ENCODE measurements at regions not wholly inside any gene's neighbourhood (a gene's known extent, or its start where the extent isn't known, plus 50 kb on each side); places are given as distances from the start of the nearest gene placed in this dataset.

- H3K4me3 ChIP-seq (ENCODE audit: low read length) = no peak overlapping the region
- H3K27me3 ChIP-seq (ENCODE audit: control insufficient read depth, insufficient read depth, low read length) = no peaks in the 10 kb centered on the region
- no peaks in the 10 kb centered on the region for H3K36me3 ChIP-seq (ENCODE audit: insufficient read depth, low read length)
- H3K4me1 ChIP-seq (ENCODE audit: control insufficient read depth, insufficient read depth, low read length) = peaks cover 10% of the 10 kb centered on the region
- H3K9me3 ChIP-seq (replicated peaks; ENCODE audit: low read length) = no peaks in the 10 kb centered on the region
- H3K9ac ChIP-seq (ENCODE audit: low read depth, low read length) = no peak overlapping the region
- no peak overlapping the region for H3K4me2 ChIP-seq (ENCODE audit: low read length)
Measured at GRCh38 chr9:81372628-81373191, 316.6 kb downstream of the TLE1 start.

- H3K4me2 ChIP-seq (ENCODE audit: low read length) = no peak overlapping the region
- H3K36me3 ChIP-seq (ENCODE audit: insufficient read depth, low read length) = no peaks in the 10 kb centered on the region
- no peak overlapping the region for H3K4me3 ChIP-seq (ENCODE audit: low read length)
- no peaks in the 10 kb centered on the region for H3K27me3 ChIP-seq (ENCODE audit: control insufficient read depth, insufficient read depth, low read length)
- H3K9me3 ChIP-seq (replicated peaks; ENCODE audit: low read length) = no peaks in the 10 kb centered on the region
- peaks cover 10% of the 10 kb centered on the region for H3K4me1 ChIP-seq (ENCODE audit: control insufficient read depth, insufficient read depth, low read length)
- no peak overlapping the region for H3K9ac ChIP-seq (ENCODE audit: low read depth, low read length)
Measured at GRCh38 chr9:81371824-81372223, 317.5 kb downstream of the TLE1 start.

GRCh38 chr9:81370650-81371049 is 318.7 kb downstream of the TLE1 start:
- peaks cover 10% of the 10 kb centered on the region for H3K4me1 ChIP-seq (ENCODE audit: control insufficient read depth, insufficient read depth, low read length)
- no peak overlapping the region for H3K4me2 ChIP-seq (ENCODE audit: low read length)
- H3K9ac ChIP-seq (ENCODE audit: low read depth, low read length) = no peak overlapping the region
- no peaks in the 10 kb centered on the region for H3K36me3 ChIP-seq (ENCODE audit: insufficient read depth, low read length)
- no peak overlapping the region for H3K4me3 ChIP-seq (ENCODE audit: low read length)
- H3K27me3 ChIP-seq (ENCODE audit: control insufficient read depth, insufficient read depth, low read length) = no peaks in the 10 kb centered on the region
- H3K9me3 ChIP-seq (replicated peaks; ENCODE audit: low read length) = no peaks in the 10 kb centered on the region

- no peaks in the 10 kb centered on the region for H3K27me3 ChIP-seq (ENCODE audit: control insufficient read depth, insufficient read depth, low read length)
- H3K9ac ChIP-seq (ENCODE audit: low read depth, low read length) = no peak overlapping the region
- H3K9me3 ChIP-seq (replicated peaks; ENCODE audit: low read length) = no peaks in the 10 kb centered on the region
- peaks cover 9% of the 10 kb centered on the region for H3K4me1 ChIP-seq (ENCODE audit: control insufficient read depth, insufficient read depth, low read length)
- H3K4me3 ChIP-seq (ENCODE audit: low read length) = no peak overlapping the region
- no peaks in the 10 kb centered on the region for H3K36me3 ChIP-seq (ENCODE audit: insufficient read depth, low read length)
- no peak overlapping the region for H3K4me2 ChIP-seq (ENCODE audit: low read length)
Measured at GRCh38 chr9:81370096-81370495, 319.3 kb downstream of the TLE1 start.

- Histone ChIP-seq H3K9ac (ENCODE audit: low read depth, low read length) (no peak overlapping the region), H3K9me3 (replicated peaks; ENCODE audit: low read length) (no peaks in the 10 kb centered on the region), H3K4me1 (ENCODE audit: control insufficient read depth, insufficient read depth, low read length) (peaks cover 8% of the 10 kb centered on the region), H3K27me3 (ENCODE audit: control insufficient read depth, insufficient read depth, low read length) (no peaks in the 10 kb centered on the region), H3K4me2 (ENCODE audit: low read length) (no peak overlapping the region), H3K4me3 (ENCODE audit: low read length) (no peak overlapping the region), H3K36me3 (ENCODE audit: insufficient read depth, low read length) (no peaks in the 10 kb centered on the region)
Measured at GRCh38 chr9:81369121-81369520, 320.2 kb downstream of the TLE1 start.

GRCh38 chr9:81363916-81364480 is 325.3 kb downstream of the TLE1 start:
- Histone ChIP-seq H3K9ac (ENCODE audit: low read depth, low read length) (no peak overlapping the region), H3K9me3 (replicated peaks; ENCODE audit: low read length) (no peaks in the 10 kb centered on the region), H3K4me1 (ENCODE audit: control insufficient read depth, insufficient read depth, low read length) (peaks cover 5% of the 10 kb centered on the region), H3K36me3 (ENCODE audit: insufficient read depth, low read length) (no peaks in the 10 kb centered on the region), H3K4me2 (ENCODE audit: low read length) (no peak overlapping the region), H3K4me3 (ENCODE audit: low read length) (no peak overlapping the region), H3K27me3 (ENCODE audit: control insufficient read depth, insufficient read depth, low read length) (no peaks in the 10 kb centered on the region)

- Histone ChIP-seq H3K36me3 (ENCODE audit: insufficient read depth, low read length) (no peaks in the 10 kb centered on the region), H3K9ac (ENCODE audit: low read depth, low read length) (no peak overlapping the region), H3K4me3 (ENCODE audit: low read length) (no peak overlapping the region), H3K27me3 (ENCODE audit: control insufficient read depth, insufficient read depth, low read length) (no peaks in the 10 kb centered on the region), H3K4me1 (ENCODE audit: control insufficient read depth, insufficient read depth, low read length) (peaks cover 5% of the 10 kb centered on the region), H3K9me3 (replicated peaks; ENCODE audit: low read length) (no peaks in the 10 kb centered on the region), H3K4me2 (ENCODE audit: low read length) (no peak overlapping the region)
Measured at GRCh38 chr9:81361296-81361695, 328.1 kb downstream of the TLE1 start.

- no peak overlapping the region for H3K9ac ChIP-seq (ENCODE audit: low read depth, low read length)
- no peaks in the 10 kb centered on the region for H3K27me3 ChIP-seq (ENCODE audit: control insufficient read depth, insufficient read depth, low read length)
- H3K4me1 ChIP-seq (ENCODE audit: control insufficient read depth, insufficient read depth, low read length) = no peaks in the 10 kb centered on the region
- no peaks in the 10 kb centered on the region for H3K36me3 ChIP-seq (ENCODE audit: insufficient read depth, low read length)
- H3K4me3 ChIP-seq (ENCODE audit: low read length) = no peak overlapping the region
- H3K9me3 ChIP-seq (replicated peaks; ENCODE audit: low read length) = no peaks in the 10 kb centered on the region
- no peak overlapping the region for H3K4me2 ChIP-seq (ENCODE audit: low read length)
Measured at GRCh38 chr9:81351166-81351565, 338.2 kb downstream of the TLE1 start.

- H3K4me2 ChIP-seq (ENCODE audit: low read length) = no peak overlapping the region
- no peaks in the 10 kb centered on the region for H3K36me3 ChIP-seq (ENCODE audit: insufficient read depth, low read length)
- no peaks in the 10 kb centered on the region for H3K4me1 ChIP-seq (ENCODE audit: control insufficient read depth, insufficient read depth, low read length)
- H3K9ac ChIP-seq (ENCODE audit: low read depth, low read length) = no peak overlapping the region
- H3K9me3 ChIP-seq (replicated peaks; ENCODE audit: low read length) = no peaks in the 10 kb centered on the region
- H3K27me3 ChIP-seq (ENCODE audit: control insufficient read depth, insufficient read depth, low read length) = no peaks in the 10 kb centered on the region
- no peak overlapping the region for H3K4me3 ChIP-seq (ENCODE audit: low read length)
Measured at GRCh38 chr9:81344366-81344765, 345.0 kb downstream of the TLE1 start.

- no peaks in the 10 kb centered on the region for H3K27me3 ChIP-seq (ENCODE audit: control insufficient read depth, insufficient read depth, low read length)
- no peaks in the 10 kb centered on the region for H3K4me1 ChIP-seq (ENCODE audit: control insufficient read depth, insufficient read depth, low read length)
- H3K4me2 ChIP-seq (ENCODE audit: low read length) = no peak overlapping the region
- no peak overlapping the region for H3K9ac ChIP-seq (ENCODE audit: low read depth, low read length)
- no peak overlapping the region for H3K4me3 ChIP-seq (ENCODE audit: low read length)
- no peaks in the 10 kb centered on the region for H3K36me3 ChIP-seq (ENCODE audit: insufficient read depth, low read length)
- H3K9me3 ChIP-seq (replicated peaks; ENCODE audit: low read length) = peaks cover 5% of the 10 kb centered on the region
Measured at GRCh38 chr9:81335879-81336421, 353.4 kb downstream of the TLE1 start.

- no peak overlapping the region for H3K9ac ChIP-seq (ENCODE audit: low read depth, low read length)
- H3K9me3 ChIP-seq (replicated peaks; ENCODE audit: low read length) = peaks cover 3% of the 10 kb centered on the region
- H3K36me3 ChIP-seq (ENCODE audit: insufficient read depth, low read length) = no peaks in the 10 kb centered on the region
- no peak overlapping the region for H3K4me2 ChIP-seq (ENCODE audit: low read length)
- H3K27me3 ChIP-seq (ENCODE audit: control insufficient read depth, insufficient read depth, low read length) = no peaks in the 10 kb centered on the region
- no peak overlapping the region for H3K4me3 ChIP-seq (ENCODE audit: low read length)
- peaks cover 3% of the 10 kb centered on the region for H3K4me1 ChIP-seq (ENCODE audit: control insufficient read depth, insufficient read depth, low read length)
Measured at GRCh38 chr9:81321551-81321950, 367.8 kb downstream of the TLE1 start.

GRCh38 chr9:81320909-81321482 is 368.4 kb downstream of the TLE1 start:
- Histone ChIP-seq H3K27me3 (ENCODE audit: control insufficient read depth, insufficient read depth, low read length) (no peaks in the 10 kb centered on the region), H3K4me1 (ENCODE audit: control insufficient read depth, insufficient read depth, low read length) (peaks cover 3% of the 10 kb centered on the region), H3K9ac (ENCODE audit: low read depth, low read length) (no peak overlapping the region), H3K4me3 (ENCODE audit: low read length) (no peak overlapping the region), H3K9me3 (replicated peaks; ENCODE audit: low read length) (peaks cover 3% of the 10 kb centered on the region), H3K4me2 (ENCODE audit: low read length) (no peak overlapping the region), H3K36me3 (ENCODE audit: insufficient read depth, low read length) (no peaks in the 10 kb centered on the region)
